ENCODE measurements at regions not wholly inside any gene's neighbourhood (a gene's known extent, or its start where the extent isn't known, plus 50 kb on each side); places are given as distances from the start of the nearest gene placed in this dataset.

DNA sequence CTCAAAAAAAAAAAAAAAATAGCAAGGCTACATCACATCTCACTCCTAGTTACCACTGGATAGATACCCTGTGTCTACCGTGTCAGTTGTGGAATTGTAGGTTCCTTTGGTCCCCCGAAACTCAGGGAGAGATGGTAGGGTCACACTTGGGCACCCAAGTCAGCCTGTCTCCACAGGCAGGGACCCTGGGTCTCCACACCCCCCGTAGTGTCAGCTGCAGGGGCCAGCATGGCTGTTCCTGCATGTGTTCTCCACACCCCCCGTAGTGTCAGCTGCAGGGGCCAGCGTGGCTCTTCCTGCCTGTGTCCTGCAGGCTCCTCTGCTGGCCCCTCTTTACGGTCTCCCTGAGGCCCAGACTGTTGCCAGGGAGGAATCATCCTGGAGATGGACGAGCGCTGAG lies 282.1 kb downstream of the BRD1 start:
- DNase-seq (ENCODE audit: extremely low read depth, low read depth), result no peak
- TF ChIP-seq, protein P1, sequence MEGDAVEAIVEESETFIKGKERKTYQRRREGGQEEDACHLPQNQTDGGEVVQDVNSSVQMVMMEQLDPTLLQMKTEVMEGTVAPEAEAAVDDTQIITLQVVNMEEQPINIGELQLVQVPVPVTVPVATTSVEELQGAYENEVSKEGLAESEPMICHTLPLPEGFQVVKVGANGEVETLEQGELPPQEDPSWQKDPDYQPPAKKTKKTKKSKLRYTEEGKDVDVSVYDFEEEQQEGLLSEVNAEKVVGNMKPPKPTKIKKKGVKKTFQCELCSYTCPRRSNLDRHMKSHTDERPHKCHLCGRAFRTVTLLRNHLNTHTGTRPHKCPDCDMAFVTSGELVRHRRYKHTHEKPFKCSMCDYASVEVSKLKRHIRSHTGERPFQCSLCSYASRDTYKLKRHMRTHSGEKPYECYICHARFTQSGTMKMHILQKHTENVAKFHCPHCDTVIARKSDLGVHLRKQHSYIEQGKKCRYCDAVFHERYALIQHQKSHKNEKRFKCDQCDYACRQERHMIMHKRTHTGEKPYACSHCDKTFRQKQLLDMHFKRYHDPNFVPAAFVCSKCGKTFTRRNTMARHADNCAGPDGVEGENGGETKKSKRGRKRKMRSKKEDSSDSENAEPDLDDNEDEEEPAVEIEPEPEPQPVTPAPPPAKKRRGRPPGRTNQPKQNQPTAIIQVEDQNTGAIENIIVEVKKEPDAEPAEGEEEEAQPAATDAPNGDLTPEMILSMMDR (IDR thresholded peaks at IDR 0.05; ENCODE audit: low read depth, low read length), result no peak

DNA sequence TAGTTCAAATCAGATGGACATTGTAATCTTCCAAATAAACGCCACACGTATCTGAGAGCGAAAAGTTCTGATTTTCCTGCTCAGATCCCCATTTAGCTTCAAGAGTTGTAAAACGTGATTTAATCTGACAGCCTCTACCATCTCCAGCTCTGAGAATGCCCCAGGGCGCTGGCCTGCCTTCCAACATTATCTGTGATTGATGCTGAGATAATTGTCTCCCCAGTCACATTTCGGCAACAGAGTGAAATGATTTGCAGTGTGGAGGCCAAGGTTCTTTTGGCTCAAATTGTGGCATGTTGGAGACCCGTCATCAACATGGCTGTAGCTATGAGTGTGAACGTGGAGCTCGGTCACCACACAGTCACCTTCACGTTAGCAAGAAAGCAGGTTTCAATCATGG lies 283.4 kb downstream of the BRD1 start:
- DNase-seq (ENCODE audit: extremely low read depth, low read depth), result no peak
- TF ChIP-seq, protein P1 (IDR thresholded peaks at IDR 0.05; ENCODE audit: low read depth, low read length), result no peak

DNA sequence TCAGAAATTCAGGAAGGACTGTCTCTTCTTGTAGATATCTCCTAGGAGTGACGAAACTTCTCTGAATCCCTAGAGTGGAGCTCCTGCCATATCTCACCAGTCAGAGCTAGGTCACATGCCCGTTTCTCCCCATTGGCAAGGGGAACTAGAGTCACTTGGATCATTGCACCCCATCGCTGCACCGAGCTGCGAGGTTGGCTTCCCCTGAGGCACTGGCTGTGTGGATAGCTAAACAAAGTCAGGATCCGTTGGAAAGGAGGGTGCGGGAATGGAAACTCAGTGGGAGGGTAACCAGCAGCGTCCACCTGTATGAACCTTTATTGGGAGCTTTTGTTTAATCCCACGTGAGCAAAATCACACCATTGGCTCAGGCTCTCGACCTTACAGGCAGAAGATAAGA lies 283.8 kb downstream of the BRD1 start:
- TF ChIP-seq, protein P1 (IDR thresholded peaks at IDR 0.05; ENCODE audit: low read depth, low read length), result no peak

DNA sequence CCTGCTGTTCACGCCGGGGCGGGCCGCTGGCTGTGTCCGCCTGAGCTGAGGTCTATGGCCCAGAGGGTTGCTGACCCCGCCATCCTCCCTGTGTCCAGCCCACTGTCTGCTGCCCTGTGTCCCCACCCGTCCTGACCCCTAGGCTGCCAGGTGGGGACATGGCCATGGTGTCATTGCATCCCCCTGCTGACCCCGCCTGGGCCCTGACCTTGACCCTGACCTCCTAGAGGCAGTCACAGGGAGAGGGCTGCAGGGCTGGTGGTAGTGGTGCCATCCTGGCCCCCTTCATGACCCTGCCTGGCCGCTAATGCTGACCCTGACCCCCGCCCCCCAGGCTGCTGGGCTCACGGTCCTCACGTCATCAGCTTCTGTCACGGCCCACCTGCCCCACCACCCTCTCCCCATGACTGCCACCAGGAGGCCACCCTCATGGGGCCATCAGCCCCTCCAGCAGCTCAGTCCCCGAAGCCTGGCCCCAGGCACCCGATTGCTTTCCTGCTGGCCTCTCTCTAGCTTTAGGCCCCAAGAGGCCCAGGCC lies 285.9 kb downstream of the BRD1 start:
- DNase-seq (ENCODE audit: extremely low read depth, low read depth), result no peak

More for the DNA sequence above, 283.8 kb downstream of the BRD1 start:
- DNase-seq (ENCODE audit: extremely low read depth, low read depth), result no peak

DNA sequence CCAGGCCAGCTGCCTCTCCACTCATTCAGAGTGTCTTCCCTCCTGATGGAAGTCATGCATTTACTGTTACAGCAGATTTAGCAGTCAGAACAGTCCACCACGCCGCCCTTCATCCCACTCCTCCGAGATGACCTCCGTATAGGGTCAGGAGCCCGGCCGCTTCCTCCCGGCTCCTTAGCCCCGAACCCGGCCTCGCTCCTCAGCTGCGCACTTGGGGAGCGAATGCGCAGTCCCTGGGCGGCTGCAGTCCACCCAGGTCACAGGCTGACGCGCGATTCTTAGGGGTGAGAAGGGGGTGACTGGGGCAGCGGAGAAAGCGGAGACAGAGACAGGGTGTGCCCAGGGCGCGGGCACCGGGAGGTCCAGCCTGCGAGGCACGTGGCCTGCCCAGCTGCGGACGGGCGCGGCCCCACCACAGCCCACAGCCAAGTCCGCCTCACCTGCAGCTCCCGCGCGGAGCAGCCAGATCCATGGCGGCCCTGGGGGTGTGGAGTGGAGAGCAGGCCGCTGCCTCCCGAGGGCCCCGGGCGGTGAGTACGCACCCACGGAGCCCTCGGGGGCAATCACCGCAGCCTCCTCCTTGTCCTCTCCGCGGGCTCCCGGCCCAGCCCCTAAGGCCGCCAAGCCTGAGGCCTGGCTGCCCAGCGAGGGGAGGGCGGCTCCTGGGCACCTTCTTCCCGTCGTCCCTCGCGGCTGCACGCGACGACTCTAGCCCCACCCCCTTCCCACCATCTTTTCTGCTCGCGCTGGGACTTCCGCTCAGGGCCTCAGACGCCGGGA lies 286.6 kb downstream of the BRD1 start:
- TF ChIP-seq, protein P1 (IDR thresholded peaks at IDR 0.05; ENCODE audit: low read depth, low read length), result no peak
- no peak for DNase-seq (ENCODE audit: extremely low read depth, low read depth)

More for the DNA sequence above, 285.9 kb downstream of the BRD1 start:
- TF ChIP-seq, protein P1 (IDR thresholded peaks at IDR 0.05; ENCODE audit: low read depth, low read length), result no peak

DNA sequence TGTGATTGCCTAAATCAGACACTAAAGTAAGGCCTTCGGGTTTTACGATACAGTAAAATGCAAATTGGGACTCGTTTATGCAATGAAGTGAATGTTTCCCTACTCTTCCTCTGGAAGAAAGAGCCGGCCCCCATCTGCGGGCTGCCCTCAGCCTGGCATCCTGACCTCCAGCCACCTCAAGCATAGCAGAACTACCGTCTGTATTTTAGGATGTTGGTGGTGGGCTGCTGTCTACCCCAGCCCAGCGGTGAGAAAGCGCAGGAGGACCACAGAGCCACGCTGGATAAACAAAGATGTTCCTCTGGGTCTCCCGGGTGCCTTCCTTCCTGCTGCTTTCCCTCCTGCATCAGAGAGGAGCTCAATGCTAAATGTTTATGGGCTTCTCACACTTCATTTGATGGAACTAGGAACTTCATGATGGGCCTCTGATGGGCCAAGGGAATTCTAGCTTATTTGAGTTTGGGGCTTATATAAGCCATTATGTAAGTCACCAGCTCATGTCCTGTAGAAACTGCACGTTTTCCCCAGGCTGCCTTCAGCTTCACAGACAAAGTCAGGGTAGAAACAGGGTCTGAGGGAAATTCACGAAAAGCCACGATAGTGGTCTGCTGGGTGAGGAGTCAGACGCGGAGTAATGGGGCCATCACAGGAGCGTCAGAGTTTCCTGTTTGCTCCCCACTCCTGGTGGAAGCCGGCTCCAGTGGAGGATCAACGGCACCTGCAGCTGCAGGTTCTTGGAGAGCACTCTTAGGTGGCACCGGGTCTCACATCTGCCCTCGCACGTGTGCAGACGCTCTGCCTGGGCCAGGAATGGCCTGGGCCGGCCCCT lies 287.4 kb downstream of the BRD1 start:
- TF ChIP-seq, protein P1 (IDR thresholded peaks at IDR 0.05; ENCODE audit: low read depth, low read length), result no peak
- DNase-seq (ENCODE audit: extremely low read depth, low read depth), result no peak

DNA sequence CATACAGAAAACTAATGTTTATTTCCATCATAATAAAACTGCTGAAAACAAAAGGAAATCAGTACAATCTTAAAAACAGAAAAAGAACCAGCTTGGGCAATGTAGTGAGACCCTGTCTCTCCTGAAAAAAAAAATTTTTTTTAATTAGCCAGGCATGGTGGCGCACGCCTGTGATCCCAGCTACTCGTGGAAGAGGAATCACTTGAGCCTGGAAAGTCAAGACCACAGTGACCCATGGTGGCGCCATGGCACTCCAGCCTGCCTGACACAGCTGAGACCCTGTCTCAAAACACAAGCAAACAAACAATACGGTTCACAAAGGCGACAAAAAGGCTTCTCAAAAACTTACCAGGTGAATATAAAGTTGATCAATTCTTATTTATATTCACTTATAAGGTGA lies 289.7 kb downstream of the BRD1 start:
- TF ChIP-seq, protein P1 (IDR thresholded peaks at IDR 0.05; ENCODE audit: low read depth, low read length), result no peak
- DNase-seq (ENCODE audit: extremely low read depth, low read depth), result no peak
